NCI-H2171 treated with DMSO at 0.1 percent for 48 hours (cell line): ENCODE measurements at regions not wholly inside any gene's neighbourhood (a gene's known extent, or its start where the extent isn't known, plus 50 kb on each side); places are given as distances from the start of the nearest gene placed in this dataset.
A peak's percentile ranks its signal among the peaks of the same experiment; 100 is the strongest.
"Not testable (repeated sequence)": the region's sequence is repeated elsewhere in the genome, so short reads cannot be mapped to it uniquely, and the experiment has no call there.

Experiments
- DNase-seq: peaks from one replicate; lab custom pipeline; 2025; lab: John Stamatoyannopoulos, UW

- DNase-seq, result no peak
Observed at GRCh38 chr3:82618594-82618993, 857.1 kb upstream of the GBE1 start.

- no peak for DNase-seq
Observed at GRCh38 chr3:82610236-82610635, 848.8 kb upstream of the GBE1 start.

GRCh38 chr3:82607391-82607790 lies 845.9 kb upstream of the GBE1 start:
- no peak for DNase-seq

DNA sequence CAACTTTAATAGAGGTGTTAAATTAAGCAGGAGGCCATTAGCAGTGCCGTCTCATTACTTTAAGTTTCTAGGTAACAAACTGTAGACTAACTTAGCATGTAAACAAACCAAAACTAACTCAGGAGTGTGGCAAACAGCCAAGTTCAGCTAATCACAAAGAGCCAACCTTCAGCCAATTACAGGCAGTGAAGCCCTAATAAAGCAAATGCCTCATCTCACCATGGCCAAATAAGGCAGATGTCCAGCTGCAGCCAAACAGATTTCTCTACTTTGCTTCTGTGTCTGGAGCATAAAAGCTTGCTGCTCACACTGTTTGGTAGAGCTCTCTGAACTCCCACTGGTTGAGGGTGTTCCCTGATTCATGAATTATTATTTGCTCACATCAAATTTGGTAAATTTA lies 835.4 kb upstream of the GBE1 start:
- DNase-seq, result no peak

DNA sequence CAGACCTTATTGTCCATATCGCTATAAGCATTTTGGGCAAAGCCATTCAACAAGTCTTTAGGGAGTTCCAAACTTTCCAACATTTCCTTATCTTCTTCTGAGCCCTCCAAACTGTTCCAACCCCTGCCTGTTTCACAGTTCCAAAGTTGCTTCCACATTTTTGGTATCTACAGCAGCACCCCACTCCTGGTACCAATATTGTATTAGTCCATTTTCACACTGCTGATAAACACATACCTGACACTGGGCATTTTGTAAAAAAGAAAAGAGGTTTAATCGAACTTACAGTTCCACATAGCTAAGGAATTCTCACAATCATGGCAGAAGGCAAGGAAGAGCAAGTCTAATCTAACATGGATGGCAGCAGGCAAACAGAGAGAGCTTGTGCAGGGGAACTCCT lies 834.1 kb upstream of the GBE1 start:
- DNase-seq, result no peak

- DNase-seq, result no peak
Observed at GRCh38 chr3:82587174-82587573, 825.7 kb upstream of the GBE1 start.

DNA sequence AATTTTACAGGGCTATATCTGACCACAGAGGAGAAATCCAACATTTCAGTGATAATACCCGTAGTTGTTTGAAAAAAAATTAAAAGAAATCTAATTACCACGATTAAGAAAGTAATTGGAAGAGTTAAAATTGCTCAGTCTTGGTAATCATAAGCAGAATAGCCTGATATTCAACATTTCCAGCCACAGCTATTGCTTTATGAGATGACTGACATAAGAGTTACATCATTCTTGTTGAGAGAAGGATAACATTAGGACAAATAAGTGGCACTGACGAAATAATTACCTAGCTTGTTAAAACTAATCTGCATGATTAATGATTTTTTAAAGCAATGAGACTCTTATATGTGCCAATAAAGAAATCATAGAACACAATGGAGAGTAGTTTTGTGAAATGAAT lies 825.0 kb upstream of the GBE1 start:
- no peak for DNase-seq

DNA sequence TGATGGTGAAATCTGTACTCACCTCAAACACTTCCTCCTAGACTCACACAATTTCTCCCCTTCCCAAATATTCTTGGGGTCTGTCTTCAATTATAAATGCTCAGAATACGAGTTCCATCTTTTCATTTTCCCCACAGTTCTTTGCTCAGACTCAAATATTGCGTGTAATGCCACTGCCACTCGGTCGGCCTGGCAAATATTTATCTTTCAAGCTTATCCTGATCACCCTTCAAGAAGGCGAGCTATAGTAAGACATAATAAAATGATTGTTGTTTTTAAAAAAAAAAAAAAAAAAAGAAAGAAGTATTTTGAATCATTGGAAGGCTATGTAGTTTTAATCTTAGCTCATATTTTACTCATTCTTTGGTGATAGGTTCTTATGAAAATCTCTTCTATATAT lies 824.6 kb upstream of the GBE1 start:
- DNase-seq, result not testable (repeated sequence)

GRCh38 chr3:82585591-82585990 lies 824.1 kb upstream of the GBE1 start:
- DNase-seq, result not testable (repeated sequence)

GRCh38 chr3:82584861-82585260 lies 823.4 kb upstream of the GBE1 start:
- DNase-seq, result not testable (repeated sequence)

- not testable (repeated sequence) for DNase-seq
Observed at GRCh38 chr3:82584415-82584814, 823.0 kb upstream of the GBE1 start.

GRCh38 chr3:82581350-82581749 lies 819.9 kb upstream of the GBE1 start:
- DNase-seq, result no peak

DNA sequence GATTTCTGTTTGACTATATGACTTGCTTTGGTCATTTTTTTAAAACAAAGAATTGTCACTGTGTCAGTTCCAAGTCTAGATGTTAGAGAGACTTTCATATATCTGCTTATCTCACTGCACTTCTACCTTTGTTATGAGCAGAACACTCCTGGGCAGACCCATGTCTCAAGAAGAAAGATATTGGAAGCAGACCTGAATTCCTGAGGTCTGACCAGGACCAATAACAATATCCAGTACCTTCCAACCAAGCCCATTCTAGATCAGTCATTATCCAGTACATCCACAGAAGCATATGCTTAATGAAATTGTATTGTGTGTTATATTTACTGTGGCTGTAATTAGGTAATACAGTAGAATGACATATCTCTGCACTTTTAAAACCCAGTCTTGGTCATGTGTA lies 811.3 kb upstream of the GBE1 start:
- DNase-seq, result no peak

GRCh38 chr3:82568776-82569338 lies 807.4 kb upstream of the GBE1 start:
- no peak for DNase-seq

DNA sequence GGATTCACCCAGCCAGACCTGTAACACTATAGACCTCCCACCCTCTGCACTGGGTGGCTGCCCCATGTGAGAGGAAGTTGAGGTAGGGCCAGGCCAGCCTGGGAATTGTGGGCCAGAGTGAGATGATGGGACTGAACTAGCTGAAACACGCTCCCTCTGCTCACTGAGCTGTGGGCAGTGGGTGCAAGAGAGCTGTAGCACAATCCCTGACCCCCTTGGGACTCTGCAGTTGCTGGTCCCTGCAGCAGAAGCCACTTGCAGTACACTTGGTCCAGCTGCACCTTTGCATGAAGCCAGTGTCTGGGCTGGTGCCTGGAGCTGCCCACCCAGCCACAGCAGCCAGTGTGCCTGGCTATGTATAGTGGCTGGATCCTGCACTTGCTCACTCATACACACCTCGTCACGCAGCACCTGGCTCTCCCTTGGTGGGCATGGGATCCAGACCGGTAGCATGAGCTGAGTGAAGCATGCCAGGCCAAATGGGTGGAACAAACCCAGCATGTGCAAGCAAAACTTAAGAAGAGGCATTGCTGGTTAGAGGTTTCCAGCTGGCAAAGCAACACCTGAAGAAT lies 805.7 kb upstream of the GBE1 start:
- no peak for DNase-seq

DNA sequence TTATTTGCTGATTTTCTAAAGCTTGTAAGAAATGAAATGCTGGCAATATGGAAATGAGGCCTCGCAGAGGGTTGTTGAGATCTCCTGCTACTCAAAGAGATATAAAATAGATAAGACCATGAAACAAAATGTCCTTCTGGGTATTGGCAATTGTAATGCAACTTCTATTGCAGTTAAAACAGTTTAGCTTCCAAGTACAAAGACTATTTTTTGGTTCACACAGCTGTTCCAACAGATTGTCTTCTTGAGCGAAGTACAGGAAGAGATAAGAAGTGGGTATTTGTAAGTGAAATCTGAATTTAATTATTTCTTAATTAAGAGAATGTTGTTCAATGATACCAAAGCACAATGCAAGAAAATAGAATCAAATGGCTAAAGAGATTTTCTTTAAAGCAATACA lies 801.5 kb upstream of the GBE1 start:
- no peak for DNase-seq

GRCh38 chr3:82561784-82562183 lies 800.3 kb upstream of the GBE1 start:
- no peak for DNase-seq

- DNase-seq, result no peak
Observed at GRCh38 chr3:82558081-82558480, 796.6 kb upstream of the GBE1 start.

DNA sequence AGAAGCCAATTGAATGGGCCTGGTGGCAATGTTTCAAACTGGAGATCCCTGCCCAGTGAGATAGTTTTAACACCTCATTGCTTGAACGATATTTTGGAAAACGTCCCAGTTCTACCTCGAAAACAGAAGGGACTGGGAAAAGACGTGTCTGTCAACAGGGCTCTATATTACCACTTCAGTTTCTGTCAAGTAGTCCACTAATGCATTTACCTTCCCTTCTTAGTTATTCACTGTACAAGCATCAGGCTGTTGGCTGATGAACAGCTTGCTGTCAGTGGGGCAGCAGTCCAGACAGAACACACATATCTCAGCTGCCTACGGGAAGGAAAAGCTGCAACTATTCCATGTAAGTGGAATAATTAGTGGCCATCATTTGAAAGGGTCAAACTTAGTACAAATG lies 794.7 kb upstream of the GBE1 start:
- DNase-seq, result peak; percentile 82

GRCh38 chr3:82542556-82542955 lies 781.1 kb upstream of the GBE1 start:
- not testable (repeated sequence) for DNase-seq

- DNase-seq, result no peak
Observed at GRCh38 chr3:82521657-82522056, 760.2 kb upstream of the GBE1 start.

GRCh38 chr3:82520846-82521245 lies 759.4 kb upstream of the GBE1 start:
- no peak for DNase-seq

DNA sequence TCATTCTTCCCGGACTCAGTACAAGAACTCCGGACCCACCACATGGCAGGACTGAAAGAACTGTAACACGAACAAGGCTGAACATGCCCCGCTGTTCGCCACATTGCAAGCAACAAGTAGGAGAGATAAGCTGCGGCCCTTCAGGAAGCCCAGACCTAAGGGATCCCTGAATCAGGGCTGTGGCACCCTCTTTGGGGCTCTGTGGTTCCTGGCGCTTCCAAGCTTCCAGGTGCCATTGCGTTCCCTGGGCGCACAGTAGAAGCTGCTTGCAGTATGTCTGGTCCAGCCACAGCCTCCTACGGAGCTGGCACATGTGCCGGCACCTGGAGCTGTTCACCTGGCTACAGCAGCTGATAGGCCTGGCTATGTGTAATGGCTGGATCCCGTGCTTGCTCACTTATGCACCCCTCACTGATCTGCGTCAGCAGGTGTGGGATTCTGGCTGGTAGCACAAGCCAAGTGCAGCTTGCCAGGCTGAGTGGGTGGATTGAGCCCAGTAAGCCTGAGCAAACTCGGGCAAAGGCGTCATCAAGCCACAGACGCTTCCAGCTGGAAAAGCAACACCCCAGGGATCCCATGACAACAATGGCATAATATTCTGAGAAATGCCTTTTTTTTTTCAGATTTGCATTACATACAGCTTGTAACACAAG lies 748.6 kb upstream of the GBE1 start:
- DNase-seq, result peak; percentile 55
